CD4-positive, CD25-positive, alpha-beta regulatory T cell (primary cell): ENCODE measurements at regions not wholly inside any gene's neighbourhood (a gene's known extent, or its start where the extent isn't known, plus 50 kb on each side); places are given as distances from the start of the nearest gene placed in this dataset.

ENCODE experiments used
- ATAC-seq, 2 donors: fragments of 150-1000 bp; cut with Tn5 transposase; one replicate each; pipeline ENCODE4 v1.10.0; 2021; ENCODE audit warnings: low read depth in 2 of 2, moderate number of reproducible peaks in 2 of 2, moderate library complexity in 1 of 2
- DNase-seq, 3 donors: peaks; one replicate each; pipeline versions ENCODE4 v3.0.0 to v3.0.0-alpha.2; 2012 to 2022; ENCODE audit warnings: mixed read lengths in 1 of 3
- H3K27ac ChIP-seq: one replicate; pipeline ENCODE4 v1.7.0; 2013; ENCODE audit warnings: mild to moderate bottlenecking, low read length; ENCODE audit not compliant: insufficient read depth, poor library complexity, severe bottlenecking
- H3K27me3 ChIP-seq: one replicate; pipeline ENCODE4 v1.7.0; 2013; ENCODE audit warnings: low read length; ENCODE audit not compliant: control insufficient read depth, insufficient read depth
- H3K36me3 ChIP-seq: one replicate; pipeline ENCODE4 v1.7.0; 2013; ENCODE audit warnings: mild to moderate bottlenecking, low read length, moderate library complexity; ENCODE audit not compliant: control insufficient read depth, insufficient read depth
- H3K4me1 ChIP-seq: 2 replicates; pipeline ENCODE4 v1.7.0; 2013; ENCODE audit warnings: mild to moderate bottlenecking, low read length; ENCODE audit not compliant: insufficient read depth, control insufficient read depth, poor library complexity, severe bottlenecking
- H3K4me3 ChIP-seq: one replicate; pipeline ENCODE4 v1.7.0; 2013; ENCODE audit warnings: low read depth, mild to moderate bottlenecking, low read length, moderate library complexity
- H3K9me3 ChIP-seq, 2 experiments: 1 replicate in 1 of 2; 2 replicates in 1 of 2; pipeline ENCODE4 v1.7.0; 2013; ENCODE audit warnings: low read length in 2 of 2, mild to moderate bottlenecking in 1 of 2, moderate library complexity in 1 of 2; ENCODE audit not compliant: control insufficient read depth in 2 of 2
- H3K27ac Mint-ChIP-seq, 3 donors: one replicate each; pipeline ENCODE4 v1.8.0; 2020 to 2022; ENCODE audit warnings: mild to moderate bottlenecking in 3 of 3, mixed read lengths in 3 of 3, moderate library complexity in 2 of 3
- H3K27me3 Mint-ChIP-seq: one replicate; pipeline ENCODE4 v1.8.0; 2022; ENCODE audit warnings: mild to moderate bottlenecking, mixed read lengths
- H3K36me3 Mint-ChIP-seq: one replicate; pipeline ENCODE4 v1.8.0; 2020; ENCODE audit warnings: mixed read lengths
- H3K4me1 Mint-ChIP-seq, 4 donors: one replicate each; pipeline ENCODE4 v1.8.0; 2020 to 2022; ENCODE audit warnings: mixed read lengths in 4 of 4, mild to moderate bottlenecking in 1 of 4
- H3K4me3 Mint-ChIP-seq, 4 donors: one replicate each; pipeline ENCODE4 v1.8.0; 2020 to 2022; ENCODE audit warnings: mild to moderate bottlenecking in 4 of 4, mixed read lengths in 4 of 4, moderate library complexity in 3 of 4
- H3K9me3 Mint-ChIP-seq, 7 donors: one replicate each; pipeline ENCODE4 v1.8.0; 2020 to 2022; ENCODE audit warnings: mixed read lengths in 7 of 7, mild to moderate bottlenecking in 3 of 7, moderate library complexity in 2 of 7

DNA sequence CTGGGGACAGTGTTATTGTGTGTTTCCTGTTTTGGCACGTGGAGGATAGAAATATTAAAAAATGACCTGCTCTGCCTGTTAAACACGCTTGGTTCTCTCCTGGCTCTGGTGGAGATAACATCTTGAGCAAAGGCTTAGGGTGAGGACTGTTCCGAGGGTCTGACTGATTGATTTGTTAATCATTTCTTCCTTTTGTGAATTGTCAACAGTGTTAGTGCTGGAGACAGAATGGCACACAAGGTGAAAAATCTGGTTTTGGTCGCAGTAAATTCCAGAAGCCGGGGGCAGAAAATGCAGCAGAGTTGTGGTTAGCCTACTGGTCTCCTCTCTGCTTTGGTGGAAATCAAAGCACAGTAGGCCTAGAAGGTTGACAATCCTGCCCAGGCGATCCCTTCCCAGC, 163.6 kb downstream of the FGF9 start:
- Histone ChIP-seq H3K9me3 (no peaks in the 10 kb centered on the region), H3K4me3 (no peak overlapping the region), H3K27me3 (no peaks in the 10 kb centered on the region), H3K4me1 (no peaks in the 10 kb centered on the region), H3K27ac (no peak overlapping the region), H3K36me3 (no peaks in the 10 kb centered on the region)
- no peaks in the 10 kb centered on the region for H3K27me3 Mint-ChIP-seq
- peaks cover 0 to 4% (median 1%) of the 10 kb centered on the region in 7 donors for H3K9me3 Mint-ChIP-seq
- no peaks in the 10 kb centered on the region for H3K4me1 Mint-ChIP-seq
- H3K36me3 Mint-ChIP-seq, result no peaks in the 10 kb centered on the region
- no peak overlapping the region for H3K27ac Mint-ChIP-seq
- no peak overlapping the region for H3K4me3 Mint-ChIP-seq
- DNase-seq, result no peak
- no peak for ATAC-seq

DNA sequence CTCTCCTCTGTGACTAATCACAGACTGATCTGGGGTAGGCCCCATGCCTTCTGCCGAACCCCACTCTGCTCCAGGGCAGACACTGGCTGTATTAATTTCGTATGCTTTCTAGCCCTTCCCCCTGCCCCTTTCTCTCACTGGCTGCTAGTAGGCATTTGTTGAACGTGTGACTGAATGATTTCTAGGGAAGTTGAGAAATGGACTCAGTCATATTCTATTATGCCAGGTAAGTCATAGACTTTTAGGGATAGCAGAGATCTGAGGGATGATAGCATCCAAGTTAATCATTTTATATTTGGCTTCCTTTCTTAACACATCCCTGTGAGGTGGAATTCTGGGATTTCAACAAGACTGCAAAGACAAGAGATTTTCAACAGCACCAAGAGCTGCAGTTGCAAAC, 166.4 kb downstream of the FGF9 start:
- no peaks in the 10 kb centered on the region for H3K27me3 Mint-ChIP-seq
- Histone ChIP-seq H3K4me3 (no peak overlapping the region), H3K27ac (no peak overlapping the region), H3K36me3 (no peaks in the 10 kb centered on the region), H3K27me3 (no peaks in the 10 kb centered on the region), H3K9me3 (no peaks in the 10 kb centered on the region), H3K4me1 (no peaks in the 10 kb centered on the region)
- H3K4me1 Mint-ChIP-seq, result no peaks in the 10 kb centered on the region
- H3K9me3 Mint-ChIP-seq, result peaks cover 0 to 2% (median 0%) of the 10 kb centered on the region in 7 donors
- no peak overlapping the region for H3K27ac Mint-ChIP-seq
- no peak for DNase-seq
- ATAC-seq, result no peak
- peak overlapping the region in 1 of 4 donors; percentile 75 for H3K4me3 Mint-ChIP-seq
- H3K36me3 Mint-ChIP-seq, result no peaks in the 10 kb centered on the region

DNA sequence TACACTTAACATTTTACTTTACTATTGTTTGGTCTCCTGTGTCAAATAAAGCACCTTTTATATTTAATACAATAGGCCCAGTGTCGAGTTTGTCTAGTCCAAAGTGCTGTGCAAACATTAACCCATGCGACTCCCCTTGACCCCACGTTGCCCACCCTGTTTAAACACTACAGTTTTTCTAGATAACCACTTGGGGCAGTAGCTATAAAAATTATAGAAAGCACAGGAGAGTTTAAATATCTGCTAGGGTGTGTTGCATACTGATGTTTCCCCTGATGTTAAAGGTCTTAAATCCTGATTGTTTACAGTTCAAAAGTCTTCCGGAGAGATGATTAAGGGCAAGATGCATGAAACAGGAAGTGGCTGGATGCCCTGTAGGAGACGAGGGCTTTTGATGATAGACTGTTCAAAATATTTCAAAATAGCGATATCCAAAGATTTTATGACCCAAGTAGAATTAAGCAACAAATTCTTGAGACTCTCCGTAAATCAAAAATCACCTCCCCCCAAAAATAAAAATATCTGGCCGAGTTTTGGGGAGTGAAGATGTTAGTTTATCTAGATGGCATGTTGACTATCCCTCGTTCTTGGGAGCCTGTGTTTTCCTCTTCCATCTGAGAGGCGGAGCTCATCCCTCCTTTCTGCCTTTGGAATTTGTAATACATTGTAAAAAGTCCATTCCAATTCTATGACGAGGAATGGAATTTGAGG, 167.1 kb downstream of the FGF9 start:
- ATAC-seq (no peak), DNase-seq (no peak)
- H3K9me3 Mint-ChIP-seq, result peaks cover 0 to 2% (median 0%) of the 10 kb centered on the region in 7 donors
- Histone ChIP-seq H3K27ac (no peak overlapping the region), H3K9me3 (no peaks in the 10 kb centered on the region), H3K4me3 (no peak overlapping the region), H3K27me3 (no peaks in the 10 kb centered on the region), H3K4me1 (no peaks in the 10 kb centered on the region), H3K36me3 (no peaks in the 10 kb centered on the region)
- no peak overlapping the region for H3K27ac Mint-ChIP-seq
- H3K4me1 Mint-ChIP-seq, result no peaks in the 10 kb centered on the region
- H3K4me3 Mint-ChIP-seq, result no peak overlapping the region
- no peaks in the 10 kb centered on the region for H3K27me3 Mint-ChIP-seq
- no peaks in the 10 kb centered on the region for H3K36me3 Mint-ChIP-seq

DNA sequence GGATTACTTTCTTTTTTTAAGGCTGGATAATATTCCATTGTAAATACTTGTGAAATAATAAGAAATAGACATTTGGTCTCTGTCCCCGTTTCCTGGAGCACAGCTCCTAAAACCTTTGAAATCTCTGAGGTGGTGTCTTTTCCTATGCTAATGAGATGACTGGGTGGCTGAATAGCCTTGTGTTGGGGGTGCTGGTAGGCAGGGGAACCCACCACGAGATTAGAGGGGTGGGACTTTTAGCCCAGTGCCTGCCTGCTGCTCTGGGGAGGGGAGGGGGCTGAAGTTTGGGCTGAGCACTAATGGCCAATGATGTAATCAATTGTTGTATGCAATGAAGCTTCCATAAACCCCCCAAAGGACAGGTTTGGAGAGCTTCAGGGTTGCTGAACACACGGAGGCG, 175.7 kb downstream of the FGF9 start:
- Histone ChIP-seq H3K4me3 (no peak overlapping the region), H3K9me3 (no peaks in the 10 kb centered on the region), H3K27ac (no peak overlapping the region), H3K4me1 (no peaks in the 10 kb centered on the region), H3K27me3 (no peaks in the 10 kb centered on the region), H3K36me3 (no peaks in the 10 kb centered on the region)
- Mint-ChIP-seq H3K27me3 (no peaks in the 10 kb centered on the region), H3K27ac (peak overlapping the region in 1 of 3 donors; percentile 64), H3K4me1 (peaks cover 0 to 5% (median 2%) of the 10 kb centered on the region in 4 donors), H3K4me3 (no peak overlapping the region), H3K36me3 (no peaks in the 10 kb centered on the region), H3K9me3 (peaks cover 0 to 1% (median 0%) of the 10 kb centered on the region in 7 donors)
- no peak for DNase-seq
- ATAC-seq, result no peak

DNA sequence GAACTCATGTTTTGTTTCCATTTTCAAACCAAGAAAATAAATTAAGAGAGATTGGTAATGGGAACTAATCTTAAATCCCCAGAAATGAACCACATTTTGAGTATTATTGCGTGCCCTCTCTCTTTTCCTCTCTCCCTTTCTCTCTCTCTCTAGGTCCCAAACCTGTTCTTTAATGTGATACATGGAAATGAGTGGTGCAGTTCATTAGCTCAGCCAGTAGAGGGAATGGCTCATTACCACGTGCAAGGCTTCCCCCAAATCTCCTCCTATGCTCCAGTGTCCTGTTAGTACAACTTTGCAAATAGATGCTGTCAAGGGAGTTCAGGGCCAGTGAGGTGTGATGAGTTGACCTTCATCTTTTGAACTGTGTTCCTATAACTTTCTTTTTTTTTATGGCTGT, 178.4 kb downstream of the FGF9 start:
- DNase-seq, result peak in 2 of 3 donors; percentile 29
- Mint-ChIP-seq H3K27me3 (no peaks in the 10 kb centered on the region), H3K36me3 (no peaks in the 10 kb centered on the region), H3K4me1 (peaks cover 0 to 5% (median 2%) of the 10 kb centered on the region in 4 donors), H3K4me3 (no peak overlapping the region), H3K27ac (peak overlapping the region in 1 of 3 donors; percentile 79), H3K9me3 (no peaks in the 10 kb centered on the region)
- Histone ChIP-seq H3K27me3 (no peaks in the 10 kb centered on the region), H3K36me3 (no peaks in the 10 kb centered on the region), H3K9me3 (no peaks in the 10 kb centered on the region), H3K4me1 (no peaks in the 10 kb centered on the region), H3K27ac (no peak overlapping the region), H3K4me3 (no peak overlapping the region)
- peak in 1 of 2 donors; percentile 57 for ATAC-seq

DNA sequence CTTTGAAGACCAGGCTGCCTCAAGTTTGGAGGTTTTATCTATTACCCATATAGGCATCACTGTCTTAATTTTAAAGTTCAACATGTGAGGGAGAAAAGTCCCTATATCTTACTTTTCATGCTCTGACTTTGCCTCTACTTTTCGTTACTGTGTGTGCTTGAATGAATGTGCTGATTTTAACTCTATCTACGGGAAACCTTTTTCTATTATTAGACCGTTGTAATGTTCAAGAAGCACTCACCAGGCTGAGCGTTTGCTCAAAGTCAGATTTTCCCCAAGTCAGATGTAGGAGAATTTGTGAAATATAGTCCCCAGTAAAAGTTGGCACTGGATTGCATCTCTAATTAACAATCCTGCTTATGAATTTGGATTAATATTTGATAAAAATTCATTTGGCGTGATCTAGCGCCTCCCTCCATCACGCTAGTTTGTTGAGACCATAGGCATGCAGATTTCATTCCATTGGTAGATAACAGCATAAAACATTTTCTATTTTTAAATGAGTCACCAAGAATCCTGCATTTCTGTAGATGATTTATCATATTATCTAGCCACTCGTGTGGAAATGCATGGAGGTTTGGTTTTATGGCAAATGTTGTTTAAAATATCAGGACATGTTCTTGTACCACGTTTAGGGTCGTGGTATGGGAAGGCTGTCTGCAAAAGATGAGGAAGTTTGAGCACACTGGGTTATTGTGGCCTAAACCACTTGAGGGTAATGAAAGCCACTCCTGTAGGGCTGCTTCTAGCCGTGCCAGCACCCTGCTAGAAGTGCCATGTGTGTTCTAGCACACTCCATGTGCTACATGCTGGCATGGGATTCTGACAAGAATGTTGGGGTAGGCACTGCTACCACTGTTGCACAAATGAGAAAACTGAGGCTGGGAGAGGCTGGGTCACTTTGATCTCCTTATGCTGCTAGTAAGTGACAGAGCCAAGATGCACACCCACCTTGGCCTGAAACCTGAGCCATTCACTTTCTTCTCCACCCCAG, 179.4 kb downstream of the FGF9 start:
- H3K27me3 Mint-ChIP-seq, result no peaks in the 10 kb centered on the region
- no peak overlapping the region for H3K4me3 Mint-ChIP-seq
- no peaks in the 10 kb centered on the region for H3K36me3 Mint-ChIP-seq
- no peaks in the 10 kb centered on the region for H3K9me3 ChIP-seq
- no peaks in the 10 kb centered on the region for H3K27me3 ChIP-seq
- no peak overlapping the region for H3K27ac Mint-ChIP-seq
- H3K4me1 ChIP-seq, result no peaks in the 10 kb centered on the region
- no peaks in the 10 kb centered on the region for H3K36me3 ChIP-seq
- H3K4me1 Mint-ChIP-seq, result peaks cover 0 to 5% (median 2%) of the 10 kb centered on the region in 4 donors
- no peak overlapping the region for H3K4me3 ChIP-seq
- DNase-seq, result no peak
- H3K9me3 Mint-ChIP-seq, result no peaks in the 10 kb centered on the region
- H3K27ac ChIP-seq, result no peak overlapping the region
- ATAC-seq, result no peak

DNA sequence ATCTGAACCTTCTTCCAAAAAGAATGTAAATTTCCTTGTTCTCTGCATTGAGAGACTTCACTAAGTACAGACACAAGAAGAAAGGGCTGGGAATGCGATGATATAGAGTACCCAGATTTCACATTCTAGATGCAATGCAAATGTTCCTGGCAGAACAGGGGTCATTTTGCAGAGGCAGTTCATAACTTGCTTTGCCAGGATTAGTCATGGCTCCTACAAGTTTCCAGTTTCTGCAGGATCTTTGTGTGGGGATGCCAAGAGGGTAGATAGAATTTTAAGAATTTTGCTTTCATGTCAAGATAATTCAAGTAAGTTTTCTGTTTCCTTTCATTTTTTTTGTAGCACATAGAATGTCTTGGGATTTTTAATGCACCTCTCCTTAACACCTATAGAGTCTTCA, 181.2 kb downstream of the FGF9 start:
- Mint-ChIP-seq H3K27ac (no peak overlapping the region), H3K27me3 (peaks cover 4% of the 10 kb centered on the region), H3K9me3 (no peaks in the 10 kb centered on the region), H3K4me3 (no peak overlapping the region), H3K36me3 (no peaks in the 10 kb centered on the region), H3K4me1 (peaks cover 0 to 5% (median 2%) of the 10 kb centered on the region in 4 donors)
- no peak for ATAC-seq
- Histone ChIP-seq H3K27me3 (no peaks in the 10 kb centered on the region), H3K4me3 (no peak overlapping the region), H3K27ac (no peak overlapping the region), H3K9me3 (no peaks in the 10 kb centered on the region), H3K4me1 (no peaks in the 10 kb centered on the region), H3K36me3 (no peaks in the 10 kb centered on the region)
- no peak for DNase-seq
